ENCODE measurements at regions not wholly inside any gene's neighbourhood (a gene's known extent, or its start where the extent isn't known, plus 50 kb on each side); places are given as distances from the start of the nearest gene placed in this dataset.

DNA sequence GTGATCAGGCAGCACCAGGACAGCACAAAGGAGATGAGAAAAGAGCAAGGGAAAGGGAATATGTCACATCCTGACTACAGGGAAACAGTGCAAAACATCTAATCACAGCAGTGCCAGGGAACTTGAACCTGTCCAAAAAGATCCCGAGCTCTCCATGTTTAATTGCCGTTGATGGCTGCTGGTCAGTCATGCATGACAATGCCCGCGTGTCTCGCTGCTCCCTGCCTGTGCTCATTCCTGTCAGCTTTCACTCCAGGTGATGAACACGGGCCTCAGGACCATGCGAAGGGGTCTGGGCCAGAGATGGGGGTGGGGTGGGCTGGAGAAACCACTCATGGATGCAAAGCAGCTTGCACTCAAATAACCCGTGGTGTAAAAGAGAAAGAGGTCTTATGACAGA, 287.0 kb downstream of the GPATCH2 start:
- TF ChIP-seq, protein P1, sequence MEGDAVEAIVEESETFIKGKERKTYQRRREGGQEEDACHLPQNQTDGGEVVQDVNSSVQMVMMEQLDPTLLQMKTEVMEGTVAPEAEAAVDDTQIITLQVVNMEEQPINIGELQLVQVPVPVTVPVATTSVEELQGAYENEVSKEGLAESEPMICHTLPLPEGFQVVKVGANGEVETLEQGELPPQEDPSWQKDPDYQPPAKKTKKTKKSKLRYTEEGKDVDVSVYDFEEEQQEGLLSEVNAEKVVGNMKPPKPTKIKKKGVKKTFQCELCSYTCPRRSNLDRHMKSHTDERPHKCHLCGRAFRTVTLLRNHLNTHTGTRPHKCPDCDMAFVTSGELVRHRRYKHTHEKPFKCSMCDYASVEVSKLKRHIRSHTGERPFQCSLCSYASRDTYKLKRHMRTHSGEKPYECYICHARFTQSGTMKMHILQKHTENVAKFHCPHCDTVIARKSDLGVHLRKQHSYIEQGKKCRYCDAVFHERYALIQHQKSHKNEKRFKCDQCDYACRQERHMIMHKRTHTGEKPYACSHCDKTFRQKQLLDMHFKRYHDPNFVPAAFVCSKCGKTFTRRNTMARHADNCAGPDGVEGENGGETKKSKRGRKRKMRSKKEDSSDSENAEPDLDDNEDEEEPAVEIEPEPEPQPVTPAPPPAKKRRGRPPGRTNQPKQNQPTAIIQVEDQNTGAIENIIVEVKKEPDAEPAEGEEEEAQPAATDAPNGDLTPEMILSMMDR (IDR thresholded peaks at IDR 0.05; ENCODE audit: low read depth, low read length, missing input control), result no peak
- TF ChIP-seq, protein P2, sequence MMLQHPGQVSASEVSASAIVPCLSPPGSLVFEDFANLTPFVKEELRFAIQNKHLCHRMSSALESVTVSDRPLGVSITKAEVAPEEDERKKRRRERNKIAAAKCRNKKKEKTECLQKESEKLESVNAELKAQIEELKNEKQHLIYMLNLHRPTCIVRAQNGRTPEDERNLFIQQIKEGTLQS (IDR thresholded peaks at IDR 0.05), result no peak
- TF ChIP-seq TAF1 (conservative IDR thresholded peaks at IDR 0.05) (no peak), JUND (IDR thresholded peaks at IDR 0.05) (no peak), GABPA (IDR thresholded peaks at IDR 0.05 in 1 of 2, conservative IDR thresholded peaks at IDR 0.05 in 1 of 2) (no peak), RAD21 (IDR thresholded peaks at IDR 0.05) (no peak), EGR1 (IDR thresholded peaks at IDR 0.05; ENCODE audit: low read depth in 2 of 2) (no peak)
- TF ChIP-seq, protein P3, sequence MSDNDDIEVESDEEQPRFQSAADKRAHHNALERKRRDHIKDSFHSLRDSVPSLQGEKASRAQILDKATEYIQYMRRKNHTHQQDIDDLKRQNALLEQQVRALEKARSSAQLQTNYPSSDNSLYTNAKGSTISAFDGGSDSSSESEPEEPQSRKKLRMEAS (IDR thresholded peaks at IDR 0.05), result no peak
- TF ChIP-seq, protein P4, sequence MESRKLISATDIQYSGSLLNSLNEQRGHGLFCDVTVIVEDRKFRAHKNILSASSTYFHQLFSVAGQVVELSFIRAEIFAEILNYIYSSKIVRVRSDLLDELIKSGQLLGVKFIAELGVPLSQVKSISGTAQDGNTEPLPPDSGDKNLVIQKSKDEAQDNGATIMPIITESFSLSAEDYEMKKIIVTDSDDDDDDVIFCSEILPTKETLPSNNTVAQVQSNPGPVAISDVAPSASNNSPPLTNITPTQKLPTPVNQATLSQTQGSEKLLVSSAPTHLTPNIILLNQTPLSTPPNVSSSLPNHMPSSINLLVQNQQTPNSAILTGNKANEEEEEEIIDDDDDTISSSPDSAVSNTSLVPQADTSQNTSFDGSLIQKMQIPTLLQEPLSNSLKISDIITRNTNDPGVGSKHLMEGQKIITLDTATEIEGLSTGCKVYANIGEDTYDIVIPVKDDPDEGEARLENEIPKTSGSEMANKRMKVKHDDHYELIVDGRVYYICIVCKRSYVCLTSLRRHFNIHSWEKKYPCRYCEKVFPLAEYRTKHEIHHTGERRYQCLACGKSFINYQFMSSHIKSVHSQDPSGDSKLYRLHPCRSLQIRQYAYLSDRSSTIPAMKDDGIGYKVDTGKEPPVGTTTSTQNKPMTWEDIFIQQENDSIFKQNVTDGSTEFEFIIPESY (IDR thresholded peaks at IDR 0.05), result no peak
